ENCODE measurements at regions not wholly inside any gene's neighbourhood (a gene's known extent, or its start where the extent isn't known, plus 50 kb on each side); places are given as distances from the start of the nearest gene placed in this dataset.
A peak's percentile ranks its signal among the peaks of the same experiment; 100 is the strongest.
"Not testable (repeated sequence)": the region's sequence is repeated elsewhere in the genome, so short reads cannot be mapped to it uniquely, and the experiment has no call there.

- no peak for DNase-seq
Measured at GRCh38 chr2:111660811-111661210, 223.2 kb downstream of the ANAPC1 start.

GRCh38 chr2:111661286-111661940 lies 222.6 kb downstream of the ANAPC1 start:
- DNase-seq = no peak

- DNase-seq = no peak
Measured at GRCh38 chr2:111662039-111662770, 221.8 kb downstream of the ANAPC1 start.

GRCh38 chr2:111662771-111663470 lies 221.1 kb downstream of the ANAPC1 start:
- peak; percentile 67 to 72 for DNase-seq

- no peak for DNase-seq
Measured at GRCh38 chr2:111663471-111664274, 220.3 kb downstream of the ANAPC1 start.

GRCh38 chr2:111664275-111664850 lies 219.6 kb downstream of the ANAPC1 start:
- no peak for DNase-seq

GRCh38 chr2:111665011-111665410 lies 219.0 kb downstream of the ANAPC1 start:
- DNase-seq = no peak

- DNase-seq = no peak
Measured at GRCh38 chr2:111665551-111666116, 218.4 kb downstream of the ANAPC1 start.

- no peak for DNase-seq
Measured at GRCh38 chr2:111666160-111666559, 217.8 kb downstream of the ANAPC1 start.

- DNase-seq = no peak
Measured at GRCh38 chr2:111667001-111667400, 217.0 kb downstream of the ANAPC1 start.

- DNase-seq = no peak
Measured at GRCh38 chr2:111667542-111668273, 216.3 kb downstream of the ANAPC1 start.

- DNase-seq = no peak
Measured at GRCh38 chr2:111668274-111668616, 215.7 kb downstream of the ANAPC1 start.

- no peak for DNase-seq
Measured at GRCh38 chr2:111668741-111669140, 215.3 kb downstream of the ANAPC1 start.

GRCh38 chr2:111669928-111670695 lies 213.9 kb downstream of the ANAPC1 start:
- DNase-seq = no peak

- no peak for DNase-seq
Measured at GRCh38 chr2:111670776-111671175, 213.2 kb downstream of the ANAPC1 start.

GRCh38 chr2:111671426-111672150 lies 212.4 kb downstream of the ANAPC1 start:
- DNase-seq = no peak

GRCh38 chr2:111672641-111673040 lies 211.4 kb downstream of the ANAPC1 start:
- DNase-seq = not testable (repeated sequence)

GRCh38 chr2:111673526-111673925 lies 210.5 kb downstream of the ANAPC1 start:
- no peak for DNase-seq

- no peak for DNase-seq
Measured at GRCh38 chr2:111675419-111676194, 208.4 kb downstream of the ANAPC1 start.

Measured in activated T-cell treated with anti-CD3 and anti-CD28 coated beads, Interleukin-2, amount 50 U/mL, for 48 hours (primary cell).